CD4-positive, alpha-beta T cell treated with Interleukin-15 for 4 hours (primary cell): ENCODE measurements at regions not wholly inside any gene's neighbourhood (a gene's known extent, or its start where the extent isn't known, plus 50 kb on each side); places are given as distances from the start of the nearest gene placed in this dataset.

ENCODE experiments used
- DNase-seq: peaks from one replicate; pipeline ENCODE4 v3.0.0-alpha.2; 2020; ENCODE audit warnings: low spot score

DNA sequence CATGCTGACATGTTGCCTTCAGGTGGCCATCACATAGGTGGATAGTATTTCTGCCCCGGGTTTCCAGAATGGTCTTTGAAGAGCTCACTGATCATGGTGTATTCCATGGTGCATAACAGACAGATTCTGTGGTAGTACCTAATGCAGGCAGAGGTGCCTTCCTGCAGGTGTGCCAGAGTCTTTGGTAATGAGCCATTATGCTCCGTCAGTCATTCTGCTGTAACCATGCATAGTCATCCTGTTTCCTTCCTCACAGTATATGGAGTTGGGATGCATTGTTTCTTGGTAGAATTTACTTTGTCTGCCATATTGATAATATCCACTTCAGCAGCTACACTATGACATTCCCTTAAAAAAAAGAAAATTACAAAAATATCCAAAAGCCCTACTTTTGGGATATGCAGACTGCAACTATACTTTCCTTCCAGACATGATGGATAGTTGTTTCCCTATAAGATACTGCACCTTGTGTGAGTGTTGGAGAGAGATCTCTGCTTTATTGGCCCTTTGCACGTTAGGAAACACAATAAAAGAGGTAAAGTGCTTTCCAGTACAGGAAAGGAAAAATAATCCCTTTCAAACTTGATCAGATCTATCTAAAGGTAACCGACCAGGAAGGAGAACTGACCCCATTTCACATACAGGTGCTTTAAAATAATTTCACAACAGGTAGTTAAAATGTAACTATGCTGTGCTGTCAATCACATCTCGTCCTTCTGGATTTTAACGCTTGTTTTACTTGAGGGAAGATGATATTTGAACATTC lies 537.5 kb upstream of the WWC1 start:
- no peak for DNase-seq

- no peak for DNase-seq
Measured at GRCh38 chr5:167754501-167755021, 536.9 kb upstream of the WWC1 start.

DNA sequence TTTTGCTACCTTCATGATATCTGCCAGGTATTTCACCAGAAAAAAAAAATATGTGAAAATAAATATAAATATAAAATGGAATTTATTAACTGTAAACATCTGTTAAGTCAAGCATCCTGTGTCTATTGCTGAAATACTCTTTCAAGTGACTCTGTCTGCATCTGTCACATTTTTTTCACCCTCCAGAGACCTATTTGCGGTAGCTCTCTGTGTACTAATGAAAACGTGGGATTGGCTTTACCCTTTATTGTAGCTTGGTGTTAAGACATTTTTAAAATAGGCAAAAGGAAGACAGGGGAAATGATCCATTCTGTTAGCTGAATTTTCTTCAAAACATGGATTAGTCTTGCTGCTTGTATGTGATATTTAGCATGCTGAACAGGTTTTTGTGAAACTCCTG lies 536.0 kb upstream of the WWC1 start:
- no peak for DNase-seq

DNA sequence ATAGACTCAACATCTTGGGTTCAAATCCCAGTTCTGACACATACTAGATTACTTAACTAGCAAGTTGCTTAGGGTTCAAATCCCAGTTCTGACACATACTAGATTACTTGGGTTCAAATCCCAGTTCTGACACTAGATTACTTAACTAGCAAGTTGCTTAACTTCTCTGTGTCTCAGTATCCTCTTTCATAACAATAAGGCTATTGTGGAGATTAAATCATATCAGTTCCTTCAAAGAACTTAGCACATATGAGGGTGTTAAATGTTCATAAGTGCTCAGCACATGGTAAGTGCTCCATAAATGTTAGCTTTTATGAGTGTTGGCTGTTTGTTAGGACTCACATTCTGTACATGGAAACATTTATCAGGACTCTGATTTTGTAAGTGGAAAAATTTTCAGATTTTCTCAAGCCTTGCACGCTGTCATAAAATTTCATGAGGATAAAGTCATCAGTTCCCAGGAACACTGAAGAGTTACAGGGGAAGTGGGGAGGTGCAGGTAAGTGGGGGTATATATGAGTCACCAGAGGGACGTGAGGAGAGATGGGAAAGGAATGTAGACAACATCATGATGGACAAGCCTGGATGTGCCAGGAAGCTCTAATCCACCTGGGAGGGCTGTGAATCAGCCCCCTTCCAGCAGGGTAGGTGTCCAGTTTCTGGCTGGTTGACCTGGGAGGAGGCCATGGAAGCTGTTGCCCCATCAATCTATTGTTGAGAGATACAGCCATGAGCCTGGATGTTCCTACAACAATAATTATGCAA lies 532.2 kb upstream of the WWC1 start:
- DNase-seq = no peak

DNA sequence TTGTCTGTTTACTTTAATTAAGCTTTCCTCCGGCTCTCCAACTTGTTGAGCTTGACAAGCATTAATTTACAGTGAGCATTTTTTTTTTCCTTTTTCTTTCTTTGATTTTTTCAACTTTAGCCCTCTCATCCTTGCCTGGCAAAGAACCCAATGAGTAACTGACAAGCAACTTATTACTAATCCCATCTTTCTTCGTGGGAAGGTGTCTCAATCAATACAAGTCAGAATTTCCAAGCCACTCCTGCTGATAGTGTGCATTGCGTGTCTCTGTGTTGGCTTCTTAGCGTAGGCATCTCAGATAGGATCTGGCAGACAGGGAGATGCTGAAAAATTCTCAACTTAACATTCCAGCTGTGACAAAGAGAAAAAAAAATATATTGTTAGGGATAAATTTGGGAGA lies 527.7 kb upstream of the WWC1 start:
- no peak for DNase-seq

DNA sequence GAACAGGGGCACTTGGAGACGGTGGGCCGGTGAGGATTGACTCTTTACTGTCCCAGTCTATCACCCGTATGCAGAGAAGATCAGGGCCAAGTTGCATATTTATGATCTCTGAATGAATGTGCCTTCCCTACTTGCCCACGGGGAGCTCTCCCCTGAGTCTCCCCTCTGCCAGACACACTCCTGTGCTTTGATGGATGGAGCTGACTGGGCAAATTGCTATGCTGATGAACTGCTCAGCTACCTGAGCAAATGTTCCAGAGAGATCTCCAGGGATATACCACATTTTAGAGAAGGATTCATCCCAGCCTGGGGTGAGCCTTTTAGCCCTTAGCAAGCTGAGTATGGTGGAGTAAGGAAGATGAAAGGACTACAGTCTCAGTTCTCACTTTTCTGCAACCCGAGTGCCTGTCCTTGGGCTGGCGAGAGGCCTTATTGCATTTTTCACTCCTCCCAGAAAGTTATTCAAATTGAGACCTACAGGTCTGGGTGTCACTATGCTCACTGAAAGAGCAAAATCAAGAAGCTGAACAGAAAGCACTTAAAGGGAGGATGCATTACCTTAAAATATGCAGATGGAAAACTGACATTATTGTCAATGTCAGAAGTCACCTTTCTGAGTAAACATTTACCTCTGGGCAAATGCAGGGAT lies 526.7 kb upstream of the WWC1 start:
- no peak for DNase-seq

GRCh38 chr5:167765352-167765751 lies 526.1 kb upstream of the WWC1 start:
- no peak for DNase-seq

GRCh38 chr5:167766957-167767356 lies 524.5 kb upstream of the WWC1 start:
- DNase-seq = no peak

DNA sequence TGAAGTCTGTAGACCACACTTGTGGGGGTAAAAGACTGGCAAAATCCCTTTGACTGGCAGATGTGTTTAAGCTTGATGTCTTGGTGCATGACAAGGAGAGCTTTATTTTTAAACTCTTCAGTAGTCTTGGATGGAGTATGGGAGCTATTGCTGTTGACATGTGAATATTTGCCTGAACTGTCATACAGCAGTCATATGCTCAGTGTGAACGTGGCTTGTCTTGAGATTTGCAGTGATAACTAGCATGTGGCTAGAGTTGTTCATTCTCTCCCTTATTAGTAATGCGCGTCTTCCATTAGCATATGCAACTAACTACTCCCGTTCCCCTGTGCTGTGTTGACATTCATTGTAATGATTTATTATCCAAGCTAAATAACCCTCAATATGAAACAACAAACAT lies 523.6 kb upstream of the WWC1 start:
- no peak for DNase-seq

- DNase-seq = no peak
Measured at GRCh38 chr5:167769846-167770413, 521.5 kb upstream of the WWC1 start.

DNA sequence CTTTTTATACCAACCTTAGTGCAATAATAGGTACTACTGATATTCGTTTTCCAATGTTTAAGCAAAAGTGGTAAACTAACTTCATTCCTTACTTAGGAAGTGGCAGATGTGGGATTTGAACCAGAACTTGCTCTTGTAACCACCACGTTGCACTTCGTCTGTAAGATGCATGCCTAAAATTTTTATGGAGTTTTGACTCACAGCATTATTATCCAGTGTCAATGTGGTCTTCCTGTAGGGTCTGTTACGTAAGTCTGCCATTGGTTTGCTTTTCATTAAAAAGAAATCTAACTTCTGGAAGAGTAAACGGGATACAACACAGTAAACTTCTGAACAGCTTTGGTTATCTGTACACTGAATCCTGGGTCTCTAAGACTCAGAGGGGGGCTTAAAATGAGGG lies 521.0 kb upstream of the WWC1 start:
- DNase-seq = no peak

DNA sequence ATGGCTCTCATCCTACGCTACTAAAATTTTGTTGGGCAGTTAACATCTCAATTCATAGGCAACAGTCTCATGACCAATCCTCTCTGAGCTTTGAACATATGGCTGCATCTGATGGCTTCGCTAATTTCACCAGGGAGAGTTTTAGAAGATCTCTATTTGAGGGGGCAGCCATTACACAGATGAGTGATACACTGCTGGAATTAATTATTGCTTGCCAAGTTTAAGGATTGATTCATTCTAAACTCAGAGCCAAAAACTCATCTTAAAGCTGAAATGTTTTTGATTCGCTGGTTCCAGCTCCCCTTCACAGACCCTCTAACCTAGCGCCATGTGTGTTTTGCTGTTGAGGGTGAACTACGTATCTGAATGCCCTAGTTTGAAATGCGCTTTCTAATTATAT lies 519.9 kb upstream of the WWC1 start:
- no peak for DNase-seq

DNA sequence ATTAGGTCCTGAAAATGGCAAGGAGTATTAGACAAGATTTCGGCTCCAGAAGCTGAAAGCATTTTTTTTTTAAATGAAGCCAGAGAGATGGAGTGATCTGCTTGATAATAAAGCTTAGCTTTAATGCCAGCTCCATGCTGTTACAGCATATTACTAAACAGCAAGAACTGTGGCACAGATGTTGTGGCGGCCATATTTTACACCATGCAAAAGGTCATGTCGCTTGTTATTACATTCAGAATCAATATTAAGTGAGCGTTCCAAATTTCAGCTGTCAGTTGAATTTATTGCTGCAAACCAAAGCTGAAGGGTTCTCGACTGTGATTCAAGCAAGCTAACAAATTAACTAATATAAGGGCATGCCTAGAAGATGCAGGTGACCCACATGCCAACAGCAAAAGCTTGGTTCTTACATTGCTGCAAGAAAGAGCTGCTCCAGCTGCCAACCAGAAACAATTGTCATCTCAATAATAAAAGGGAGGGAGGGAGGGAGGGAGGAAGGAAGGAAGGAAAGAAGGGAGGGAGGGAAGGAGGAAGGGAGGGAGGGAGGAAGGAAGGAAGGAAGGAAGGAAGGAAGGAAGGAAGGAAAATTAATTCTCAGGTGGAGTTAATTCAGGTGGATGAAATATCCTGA lies 517.7 kb upstream of the WWC1 start:
- DNase-seq = no peak

GRCh38 chr5:167777746-167778145 lies 513.7 kb upstream of the WWC1 start:
- DNase-seq = no peak

DNA sequence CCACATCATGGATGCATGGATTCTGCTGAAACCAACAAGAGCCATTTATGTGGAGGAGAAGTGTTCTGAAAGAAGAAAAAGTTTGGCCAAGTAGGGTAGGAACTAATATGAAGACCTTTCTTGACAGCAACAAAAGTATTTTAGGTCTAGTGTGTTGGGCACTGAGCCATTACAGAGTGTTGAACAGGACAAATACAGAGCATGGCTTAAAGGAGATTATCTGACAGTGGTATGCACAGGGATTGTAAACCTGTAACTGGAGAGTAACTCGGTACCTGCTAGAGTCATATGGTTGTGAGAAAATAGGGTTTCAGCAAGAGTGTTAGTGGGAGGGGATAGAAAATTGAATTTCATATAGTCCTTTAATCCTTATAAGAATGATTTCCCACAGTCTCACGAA lies 513.2 kb upstream of the WWC1 start:
- DNase-seq = no peak

GRCh38 chr5:167779644-167780043 lies 511.8 kb upstream of the WWC1 start:
- no peak for DNase-seq

GRCh38 chr5:167780177-167780576 lies 511.3 kb upstream of the WWC1 start:
- DNase-seq = no peak

GRCh38 chr5:167783145-167783817 lies 508.2 kb upstream of the WWC1 start:
- no peak for DNase-seq

DNA sequence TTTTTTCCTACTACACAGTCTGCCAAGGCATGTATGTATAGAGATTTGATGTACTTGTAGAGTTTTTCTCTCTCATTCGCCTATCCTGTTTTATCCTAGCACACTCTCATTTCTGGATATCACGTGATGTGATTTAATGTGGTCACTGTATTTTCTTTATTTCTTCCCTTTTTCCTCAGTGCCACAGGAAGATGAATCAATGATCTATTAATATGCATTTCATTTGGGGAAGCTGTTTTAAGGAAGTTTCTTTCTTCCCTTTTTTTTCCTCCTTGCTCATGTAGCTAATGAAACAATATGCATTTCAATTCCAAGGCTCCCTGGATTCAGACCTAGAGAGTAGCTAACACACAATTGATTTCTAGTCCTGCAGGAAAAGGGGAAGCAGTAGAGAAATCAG lies 506.3 kb upstream of the WWC1 start:
- DNase-seq = no peak

DNA sequence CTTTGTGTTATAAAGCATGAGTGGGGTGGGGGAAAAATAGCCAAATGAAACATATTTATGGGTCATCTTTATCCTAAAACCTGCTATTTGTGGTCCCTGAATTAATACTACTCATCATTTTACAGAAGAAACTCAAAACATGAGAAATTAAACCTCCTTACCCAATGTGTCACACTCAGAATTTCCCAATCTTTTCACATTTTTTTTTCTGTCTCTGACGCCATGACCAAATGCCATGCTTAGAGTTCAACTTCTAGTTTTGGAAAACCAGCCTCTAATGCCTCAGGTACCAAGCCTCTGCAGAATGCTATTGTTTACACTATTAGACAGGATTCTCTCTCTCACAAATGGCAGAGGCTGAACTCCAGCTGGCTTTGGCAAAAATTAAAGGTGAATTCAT lies 505.5 kb upstream of the WWC1 start:
- no peak for DNase-seq

DNA sequence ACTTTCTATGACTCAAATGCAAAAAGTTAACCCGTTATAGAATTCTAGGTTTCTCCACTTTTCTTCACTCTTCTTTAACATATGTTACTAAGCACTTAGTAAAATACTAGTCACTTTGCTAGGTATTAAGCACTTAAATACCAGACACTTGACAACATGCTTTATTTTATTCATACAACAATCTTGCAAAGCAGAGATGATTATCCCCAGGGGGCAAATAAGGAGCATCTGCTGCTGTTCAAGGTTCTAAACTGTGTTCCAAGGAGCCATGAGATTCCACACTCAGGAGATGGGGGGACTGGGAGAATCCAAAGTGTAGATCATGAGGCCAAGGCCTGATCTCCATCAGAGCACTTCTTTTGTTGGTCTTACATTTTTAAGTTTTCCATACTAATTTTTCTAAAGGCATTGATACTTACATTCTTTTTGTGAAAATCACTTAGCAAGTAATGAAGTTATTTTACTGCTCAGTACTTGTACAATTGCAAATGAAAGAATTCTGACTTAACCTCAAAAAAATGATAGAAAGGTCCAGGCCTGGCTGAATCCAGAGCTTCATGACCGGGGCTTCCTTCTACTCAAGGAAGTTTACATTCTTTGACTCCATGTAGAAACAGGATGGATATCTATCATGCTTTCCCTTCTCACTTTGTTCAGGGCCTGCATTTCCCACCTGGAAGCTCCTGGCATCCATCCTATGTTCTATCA lies 504.4 kb upstream of the WWC1 start:
- no peak for DNase-seq
